GM19467 (cell line): ENCODE measurements at regions not wholly inside any gene's neighbourhood (a gene's known extent, or its start where the extent isn't known, plus 50 kb on each side); places are given as distances from the start of the nearest gene placed in this dataset.
"Not testable (repeated sequence)": the region's sequence is repeated elsewhere in the genome, so short reads cannot be mapped to it uniquely, and the experiment has no call there.

Experiments used
- ATAC-seq: cut with Tn5 transposase; IDR thresholded peaks from one replicate; pipeline ENCODE4 v1.9.1; 2021; ENCODE audit warnings: mild to moderate bottlenecking, moderate library complexity; ENCODE audit not compliant: unreplicated experiment

DNA sequence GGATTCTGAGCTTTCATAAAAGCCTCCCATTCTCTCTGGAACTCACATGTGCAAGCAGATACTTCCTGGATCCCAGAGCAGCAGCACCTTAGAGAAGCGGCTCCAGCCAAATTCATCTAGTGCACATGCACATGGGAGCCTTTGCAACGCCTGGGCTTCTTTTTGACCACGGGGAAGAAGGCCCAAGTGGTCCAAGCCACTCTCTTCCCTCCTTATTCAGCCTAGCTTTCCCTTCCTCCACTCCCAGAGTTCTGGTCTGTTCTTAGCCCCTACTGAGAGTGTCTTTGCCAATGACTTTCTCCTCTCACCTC is 118.7 kb downstream of the ZNF365 start:
- no peak for ATAC-seq

DNA sequence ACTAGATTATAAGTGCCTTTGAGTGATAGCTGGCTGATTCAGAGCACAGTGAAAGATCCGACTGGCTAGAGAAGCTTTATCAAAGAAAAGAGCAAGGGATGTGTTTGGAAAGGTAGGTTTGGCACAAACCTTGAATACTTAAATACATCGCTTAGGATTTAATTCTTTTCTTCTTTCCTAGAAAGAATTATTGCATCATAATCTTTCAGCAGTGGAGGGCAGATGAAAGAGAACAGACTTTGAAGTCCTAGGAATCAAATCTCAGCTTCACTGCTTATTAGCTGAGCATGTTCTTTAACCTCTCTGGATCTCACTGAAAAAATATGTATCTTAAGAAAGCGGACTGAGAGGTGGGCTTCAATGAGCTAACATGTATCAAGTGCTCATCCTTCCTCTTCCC is 122.8 kb downstream of the ZNF365 start:
- ATAC-seq: no peak

DNA sequence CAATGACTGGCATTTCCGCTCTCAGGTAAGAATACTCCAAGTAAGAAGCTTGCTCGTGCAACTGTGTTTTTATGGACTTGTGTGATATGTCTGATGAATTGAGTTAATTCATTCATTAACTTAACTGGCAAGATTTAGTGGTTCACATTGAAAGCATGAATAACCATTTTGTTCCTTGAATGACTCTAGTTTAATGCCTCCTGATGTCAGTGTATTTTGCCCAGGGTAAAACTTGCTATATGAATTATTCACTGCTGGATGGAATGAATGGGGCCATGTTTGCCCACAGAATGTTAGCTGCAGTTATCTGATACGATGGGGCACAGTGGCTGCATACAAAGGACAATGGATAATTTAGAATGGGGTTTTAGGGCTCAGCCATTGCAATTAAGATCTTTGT is 124.1 kb downstream of the ZNF365 start:
- no peak for ATAC-seq

DNA sequence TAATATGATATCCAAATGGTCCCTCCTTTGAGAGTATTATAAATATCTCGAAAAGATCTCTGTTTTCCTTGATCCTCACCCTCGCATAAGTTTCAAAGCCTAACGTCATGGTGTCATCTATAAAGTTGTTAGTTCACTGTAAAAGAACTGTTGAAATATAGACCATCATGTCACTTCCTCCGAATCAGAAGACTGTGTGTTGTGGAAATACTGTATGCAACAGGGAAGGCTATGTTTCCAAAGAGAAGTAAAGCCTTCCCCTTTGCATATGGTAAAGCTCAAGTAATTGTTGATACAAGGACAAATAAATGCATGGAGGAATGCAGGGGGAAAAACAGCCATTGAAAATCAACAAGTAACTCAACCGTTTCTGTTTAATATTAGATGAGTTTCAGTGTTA is 125.9 kb downstream of the ZNF365 start:
- ATAC-seq: not testable (repeated sequence)

DNA sequence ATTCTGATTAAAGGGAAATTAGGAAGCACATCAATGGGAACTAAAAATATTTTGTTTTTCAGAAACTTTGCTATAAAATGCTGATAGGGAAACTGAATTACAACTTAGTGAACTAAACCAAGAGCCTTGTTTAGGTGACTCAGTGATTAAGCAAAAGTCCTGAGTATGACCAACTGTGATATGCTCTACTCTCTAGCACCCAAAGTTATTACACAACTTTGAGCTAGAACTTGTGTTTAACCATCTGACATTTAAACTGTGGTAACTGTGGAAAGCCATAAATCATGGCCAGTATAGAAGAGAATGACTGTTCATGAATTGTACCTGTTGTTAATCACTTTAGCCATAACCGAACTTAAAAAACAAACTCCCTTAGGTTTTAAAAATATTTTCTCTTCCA is 127.4 kb downstream of the ZNF365 start:
- ATAC-seq: no peak

GRCh38 chr10:62502995-62503613 is 128.9 kb downstream of the ZNF365 start:
- ATAC-seq: no peak

GRCh38 chr10:62503872-62504271 is 129.7 kb downstream of the ZNF365 start:
- ATAC-seq: no peak

- ATAC-seq: no peak
Measured at GRCh38 chr10:62506371-62506770, 132.2 kb downstream of the ZNF365 start.

GRCh38 chr10:62511238-62511637 is 137.1 kb downstream of the ZNF365 start:
- peak; percentile 6 for ATAC-seq

DNA sequence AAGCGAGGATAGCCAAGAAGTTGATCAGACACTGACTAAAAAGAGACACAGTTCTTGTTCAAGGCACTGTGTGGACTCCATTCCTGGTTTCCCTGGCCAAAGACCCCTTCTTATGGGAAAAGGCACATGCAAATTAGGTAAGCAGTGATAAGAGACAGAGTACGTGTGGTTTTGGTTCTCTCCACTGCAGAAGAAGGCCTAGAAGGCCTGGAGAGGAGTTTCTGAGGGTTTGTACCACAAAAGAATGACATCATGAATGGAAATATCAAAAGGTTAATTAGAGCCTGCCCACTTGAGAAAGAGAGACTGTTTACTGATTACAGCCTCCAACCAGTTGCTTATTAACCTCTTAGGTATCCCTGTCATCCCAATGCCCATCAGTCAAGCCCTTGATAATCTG is 137.5 kb downstream of the ZNF365 start:
- peak; percentile 61 for ATAC-seq

DNA sequence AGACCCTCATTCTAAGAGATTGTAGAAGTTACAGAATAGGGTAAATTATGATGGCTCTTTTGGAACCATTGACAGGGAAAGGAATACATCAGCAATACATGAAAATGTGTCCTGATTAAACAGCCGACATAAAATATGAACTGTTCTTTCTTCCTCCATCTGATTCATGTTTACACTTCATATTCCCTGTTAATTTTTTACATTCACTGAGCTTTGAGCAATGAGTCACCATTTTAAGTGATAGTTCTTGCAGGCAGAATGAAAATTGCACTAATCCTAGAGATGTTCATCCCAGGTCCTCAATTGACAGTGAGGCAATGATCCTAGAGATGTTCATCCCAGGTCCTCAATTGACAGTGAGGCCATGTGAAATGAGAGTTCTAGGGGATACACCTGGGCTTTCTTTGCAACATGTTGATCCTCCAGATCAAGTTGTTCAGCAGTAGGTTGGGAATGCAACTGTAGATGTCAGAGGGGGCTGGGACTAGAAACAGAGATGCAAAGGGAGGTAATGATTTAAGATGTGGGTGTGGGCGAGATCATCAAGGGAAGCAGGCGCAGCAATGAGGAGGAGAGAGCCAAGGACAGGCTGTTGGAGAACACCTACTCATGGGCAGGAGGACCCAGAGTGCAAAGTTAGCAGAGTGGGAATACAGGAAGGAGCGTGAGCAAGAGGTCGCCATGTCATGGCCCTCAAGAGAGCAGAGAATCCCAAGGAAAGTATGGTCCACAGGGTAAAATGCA is 138.7 kb downstream of the ZNF365 start:
- ATAC-seq: no peak

- no peak for ATAC-seq
Measured at GRCh38 chr10:62514079-62514693, 140.0 kb downstream of the ZNF365 start.

DNA sequence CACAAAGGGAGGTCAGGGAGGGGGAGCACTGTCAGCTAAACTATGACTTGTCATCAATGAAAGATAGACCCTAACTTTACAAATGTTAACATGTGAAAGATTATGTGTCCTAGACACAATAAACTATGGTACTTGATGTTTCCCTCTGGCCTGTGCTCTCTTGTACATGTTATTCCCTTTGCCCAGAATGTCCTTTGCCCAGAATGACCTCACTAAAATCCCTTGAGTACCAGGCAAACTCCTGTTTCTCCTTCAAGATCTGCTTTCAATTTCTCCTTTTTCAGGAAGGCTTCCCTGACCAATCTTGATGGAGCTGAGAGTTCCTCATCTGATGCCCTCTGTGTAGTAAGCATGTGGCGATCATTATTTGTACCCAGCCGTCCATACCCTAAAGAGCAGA is 143.1 kb downstream of the ZNF365 start:
- no peak for ATAC-seq

- ATAC-seq: peak; percentile 48
Measured at GRCh38 chr10:62527019-62527827, 153.1 kb downstream of the ZNF365 start.

DNA sequence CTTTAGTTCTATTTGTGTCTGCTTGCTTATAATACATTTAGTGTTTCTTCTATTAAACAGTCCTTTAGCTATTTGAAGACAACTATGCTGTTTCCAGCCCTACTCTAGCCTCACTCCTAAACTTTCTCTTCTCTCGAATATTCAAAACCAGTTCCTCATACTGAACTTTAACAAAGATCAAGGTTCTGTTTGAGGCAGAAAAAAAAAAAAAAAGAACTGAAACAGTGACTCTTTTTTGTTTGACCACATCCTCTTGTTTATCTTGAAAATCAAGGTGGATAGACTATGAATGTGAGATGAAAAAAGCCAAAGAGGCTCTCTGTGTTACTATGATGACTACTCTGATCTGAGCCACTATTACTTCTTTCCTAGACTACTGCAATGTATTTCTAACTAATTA is 154.3 kb downstream of the ZNF365 start:
- ATAC-seq: peak; percentile 92

GRCh38 chr10:62529396-62529795 is 155.2 kb downstream of the ZNF365 start:
- no peak for ATAC-seq

GRCh38 chr10:62534031-62534430 is 159.9 kb downstream of the ZNF365 start:
- no peak for ATAC-seq

DNA sequence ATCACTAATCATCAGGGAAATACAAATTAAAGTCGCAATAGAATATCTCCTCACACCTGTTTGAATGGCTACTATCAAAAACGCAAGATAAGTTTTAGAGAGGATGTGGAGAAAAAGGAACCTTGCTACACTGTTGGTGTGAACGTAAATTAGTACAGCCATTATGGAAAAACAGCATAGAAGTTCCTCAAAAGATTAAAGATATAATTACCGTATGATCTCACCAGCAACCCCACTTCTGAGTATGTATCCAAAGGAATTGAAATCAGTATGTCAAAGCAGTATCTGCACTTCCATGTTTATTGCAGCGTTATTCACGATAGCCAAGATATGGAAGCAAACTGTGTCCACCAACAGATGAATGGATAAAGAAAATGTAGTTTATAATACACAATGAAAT is 164.4 kb downstream of the ZNF365 start:
- no peak for ATAC-seq

DNA sequence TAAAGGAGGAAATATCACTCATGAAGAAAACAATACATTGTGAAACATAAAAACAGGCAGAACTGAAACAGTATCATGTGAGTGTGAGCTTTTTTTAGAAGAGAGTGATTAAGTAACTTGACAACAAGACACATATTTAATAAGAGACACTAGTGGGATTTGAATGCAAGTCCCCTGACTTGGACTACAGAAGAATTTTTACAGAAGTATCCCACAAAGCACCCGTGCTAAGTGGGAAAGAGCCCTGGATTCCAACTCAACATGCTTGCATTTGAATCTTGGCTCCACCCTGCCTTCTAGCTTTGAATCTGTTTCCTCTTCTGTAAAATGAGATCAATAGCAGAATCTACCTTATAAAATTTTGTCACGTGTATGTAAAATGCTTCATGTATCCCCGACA is 166.2 kb downstream of the ZNF365 start:
- no peak for ATAC-seq

DNA sequence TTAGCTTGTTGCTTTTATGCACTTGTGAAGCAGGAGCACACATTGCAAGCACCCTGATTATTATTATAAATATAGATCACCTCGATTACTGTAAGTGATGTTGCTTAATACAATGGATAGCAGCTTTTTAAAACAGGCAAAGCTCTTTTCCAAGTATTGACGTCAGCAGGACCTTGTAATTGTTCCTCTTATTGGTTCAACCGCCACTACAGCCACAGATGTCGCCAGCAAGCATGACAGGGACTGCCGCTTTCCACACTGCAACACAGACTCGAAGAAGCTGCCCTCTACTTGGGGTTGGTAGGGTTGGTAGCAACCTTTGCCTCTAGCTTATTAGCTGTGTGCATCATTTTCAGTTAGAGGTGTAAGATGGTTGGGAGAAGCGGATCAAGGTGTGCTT is 167.6 kb downstream of the ZNF365 start:
- no peak for ATAC-seq

DNA sequence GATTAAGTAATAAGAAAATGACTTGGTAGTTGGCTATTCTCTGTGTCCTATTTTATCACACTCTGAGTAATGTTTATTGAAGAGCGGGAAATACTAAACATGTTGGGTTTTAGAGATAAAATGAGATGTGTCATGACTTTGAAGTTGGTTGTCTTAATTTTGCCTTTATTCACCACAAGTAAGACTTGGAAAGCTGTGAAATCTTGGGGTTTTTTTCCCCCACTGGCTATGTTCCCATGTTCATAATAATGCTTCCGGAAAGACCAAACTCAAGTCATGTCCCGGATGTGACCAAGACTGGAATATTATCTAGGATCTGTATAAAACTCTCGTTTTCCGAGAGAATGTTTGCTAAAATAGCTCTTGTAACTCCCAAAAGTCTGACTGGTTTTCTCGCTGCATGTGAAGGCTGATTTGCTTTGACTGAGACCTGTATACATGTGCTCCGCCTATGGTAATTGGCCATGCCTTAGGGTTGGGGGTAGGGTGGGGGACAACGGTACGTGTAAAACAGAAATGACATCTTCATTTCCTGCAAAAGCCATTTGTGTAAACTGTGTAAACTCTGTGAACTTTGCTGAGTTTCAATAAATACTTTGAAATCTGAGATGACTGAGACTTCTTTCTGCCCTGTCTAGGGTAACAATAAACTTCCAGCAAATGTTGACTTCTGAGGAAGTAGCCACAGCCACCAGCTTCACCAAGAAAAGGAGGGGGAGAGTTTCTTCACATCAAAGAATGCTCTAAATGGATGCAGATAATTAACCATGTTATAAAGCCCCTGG is 169.6 kb downstream of the ZNF365 start:
- no peak for ATAC-seq
